ENCODE measurements at regions not wholly inside any gene's neighbourhood (a gene's known extent, or its start where the extent isn't known, plus 50 kb on each side); places are given as distances from the start of the nearest gene placed in this dataset.

- no peak overlapping the region for H3K27ac Mint-ChIP-seq
- DNase-seq (ENCODE audit: low spot score in 2 of 2, unreplicated experiment in 2 of 2): no peak
- H3K4me3 Mint-ChIP-seq: no peak overlapping the region
- H3K9me3 Mint-ChIP-seq: no peaks in the 10 kb centered on the region
- peaks cover 4% of the 10 kb centered on the region for H3K36me3 Mint-ChIP-seq
- no peaks in the 10 kb centered on the region for H3K27me3 Mint-ChIP-seq (ENCODE audit: low read depth)
- peaks cover 41% of the 10 kb centered on the region for H3K4me1 Mint-ChIP-seq
- TF ChIP-seq CTCF (IDR thresholded peaks at IDR 0.05; ENCODE audit: unreplicated experiment): no peak
These were observed 62.4 kb downstream of the ZNF608 start for GRCh38 chr5:124683917-124684555.

GRCh38 chr5:124679578-124680199 is 66.8 kb downstream of the ZNF608 start:
- peaks cover 4% of the 10 kb centered on the region for H3K36me3 Mint-ChIP-seq
- H3K9me3 Mint-ChIP-seq: no peaks in the 10 kb centered on the region
- no peaks in the 10 kb centered on the region for H3K27me3 Mint-ChIP-seq (ENCODE audit: low read depth)
- H3K4me1 Mint-ChIP-seq: peaks cover 72% of the 10 kb centered on the region
- no peak for DNase-seq (ENCODE audit: low spot score in 2 of 2, unreplicated experiment in 2 of 2)
- no peak overlapping the region for H3K4me3 Mint-ChIP-seq
- H3K27ac Mint-ChIP-seq: peak overlapping the region; percentile 93
- no peak for TF ChIP-seq CTCF (IDR thresholded peaks at IDR 0.05; ENCODE audit: unreplicated experiment)

GRCh38 chr5:124678922-124679519 is 67.4 kb downstream of the ZNF608 start:
- H3K4me3 Mint-ChIP-seq: no peak overlapping the region

GRCh38 chr5:124678468-124678867 is 68.0 kb downstream of the ZNF608 start:
- no peak for DNase-seq (ENCODE audit: low spot score in 2 of 2, unreplicated experiment in 2 of 2)
- H3K4me3 Mint-ChIP-seq: no peak overlapping the region
- H3K36me3 Mint-ChIP-seq: peaks cover 4% of the 10 kb centered on the region
- TF ChIP-seq CTCF (IDR thresholded peaks at IDR 0.05; ENCODE audit: unreplicated experiment): no peak
- peaks cover 60% of the 10 kb centered on the region for H3K4me1 Mint-ChIP-seq
- no peaks in the 10 kb centered on the region for H3K27me3 Mint-ChIP-seq (ENCODE audit: low read depth)
- H3K27ac Mint-ChIP-seq: peak overlapping the region; percentile 93
- no peaks in the 10 kb centered on the region for H3K9me3 Mint-ChIP-seq

More at GRCh38 chr5:124678922-124679519, 67.4 kb downstream of the ZNF608 start:
- no peak for DNase-seq (ENCODE audit: low spot score in 2 of 2, unreplicated experiment in 2 of 2)
- no peaks in the 10 kb centered on the region for H3K27me3 Mint-ChIP-seq (ENCODE audit: low read depth)
- H3K27ac Mint-ChIP-seq: peak overlapping the region; percentile 93
- H3K4me1 Mint-ChIP-seq: peaks cover 66% of the 10 kb centered on the region
- no peaks in the 10 kb centered on the region for H3K9me3 Mint-ChIP-seq
- no peak for TF ChIP-seq CTCF (IDR thresholded peaks at IDR 0.05; ENCODE audit: unreplicated experiment)
- H3K36me3 Mint-ChIP-seq: peaks cover 4% of the 10 kb centered on the region

- H3K36me3 Mint-ChIP-seq: peaks cover 1% of the 10 kb centered on the region
- peak overlapping the region; percentile 93 for H3K27ac Mint-ChIP-seq
- no peaks in the 10 kb centered on the region for H3K9me3 Mint-ChIP-seq
- no peaks in the 10 kb centered on the region for H3K27me3 Mint-ChIP-seq (ENCODE audit: low read depth)
- peak overlapping the region; percentile 12 for H3K4me3 Mint-ChIP-seq
- no peak for TF ChIP-seq CTCF (IDR thresholded peaks at IDR 0.05; ENCODE audit: unreplicated experiment)
- H3K4me1 Mint-ChIP-seq: peaks cover 56% of the 10 kb centered on the region
- DNase-seq (ENCODE audit: low spot score in 2 of 2, unreplicated experiment in 2 of 2): no peak
These were observed 68.8 kb downstream of the ZNF608 start for GRCh38 chr5:124677374-124678351.
